ENCODE measurements at regions not wholly inside any gene's neighbourhood (a gene's known extent, or its start where the extent isn't known, plus 50 kb on each side); places are given as distances from the start of the nearest gene placed in this dataset.

- H3K9me3 ChIP-seq, result no peaks in the 10 kb centered on the region
- no peaks in the 10 kb centered on the region for H3K27me3 ChIP-seq
- no peaks in the 10 kb centered on the region for H3K36me3 ChIP-seq
- no peak for DNase-seq (ENCODE audit: low spot score)
- no peak overlapping the region for H3K4me3 ChIP-seq
- H3K4me1 ChIP-seq, result peaks cover 0 to 15% of the 10 kb centered on the region in 2 donors
- no peak overlapping the region for H3K27ac ChIP-seq
- TF ChIP-seq CTCF (IDR thresholded peaks at IDR 0.05), result no peak
These were observed 246.9 kb upstream of the RREB1 start for GRCh38 chr6:6860863-6861262.

- DNase-seq (ENCODE audit: low spot score), result no peak
- no peak overlapping the region for H3K27ac ChIP-seq
- H3K36me3 ChIP-seq, result no peaks in the 10 kb centered on the region
- no peaks in the 10 kb centered on the region for H3K9me3 ChIP-seq
- no peak for TF ChIP-seq CTCF (IDR thresholded peaks at IDR 0.05)
- no peak overlapping the region for H3K4me3 ChIP-seq
- H3K4me1 ChIP-seq, result peaks cover 0 to 12% of the 10 kb centered on the region in 2 donors
- H3K27me3 ChIP-seq, result no peaks in the 10 kb centered on the region
These were observed 246.3 kb upstream of the RREB1 start for GRCh38 chr6:6861351-6861894.

- H3K4me1 ChIP-seq, result peaks cover 0 to 6% of the 10 kb centered on the region in 2 donors
- TF ChIP-seq CTCF (IDR thresholded peaks at IDR 0.05), result no peak
- H3K9me3 ChIP-seq, result no peaks in the 10 kb centered on the region
- H3K27ac ChIP-seq, result no peak overlapping the region
- H3K36me3 ChIP-seq, result no peaks in the 10 kb centered on the region
- H3K27me3 ChIP-seq, result no peaks in the 10 kb centered on the region
- no peak overlapping the region for H3K4me3 ChIP-seq
- no peak for DNase-seq (ENCODE audit: low spot score)
These were observed 245.8 kb upstream of the RREB1 start for GRCh38 chr6:6861995-6862394.

- Histone ChIP-seq H3K27ac (no peak overlapping the region), H3K27me3 (no peaks in the 10 kb centered on the region), H3K4me3 (no peak overlapping the region), H3K36me3 (no peaks in the 10 kb centered on the region), H3K4me1 (no peaks in the 10 kb centered on the region), H3K9me3 (no peaks in the 10 kb centered on the region)
- no peak for DNase-seq (ENCODE audit: low spot score)
- no peak for TF ChIP-seq CTCF (IDR thresholded peaks at IDR 0.05)
These were observed 243.7 kb upstream of the RREB1 start for GRCh38 chr6:6863970-6864639.

GRCh38 chr6:6865611-6866010 lies 242.2 kb upstream of the RREB1 start:
- no peak overlapping the region for H3K4me3 ChIP-seq
- peaks cover 0 to 6% of the 10 kb centered on the region in 2 donors for H3K9me3 ChIP-seq
- H3K36me3 ChIP-seq, result no peaks in the 10 kb centered on the region
- no peak for DNase-seq (ENCODE audit: low spot score)
- H3K27me3 ChIP-seq, result no peaks in the 10 kb centered on the region
- H3K27ac ChIP-seq, result no peak overlapping the region
- no peak for TF ChIP-seq CTCF (IDR thresholded peaks at IDR 0.05)
- H3K4me1 ChIP-seq, result no peaks in the 10 kb centered on the region

Data from right atrium auricular region (tissue), 2 donors.